NCI-H1092 (cell line): ENCODE measurements at regions not wholly inside any gene's neighbourhood (a gene's known extent, or its start where the extent isn't known, plus 50 kb on each side); places are given as distances from the start of the nearest gene placed in this dataset.
"Not testable (repeated sequence)": the region's sequence is repeated elsewhere in the genome, so short reads cannot be mapped to it uniquely, and the experiment has no call there.

ENCODE experiments used
- DNase-seq: peaks from one replicate; lab custom pipeline; 2025; lab: John Stamatoyannopoulos, UW

GRCh38 chr16:13463619-13464018, 456.3 kb upstream of the ERCC4 start:
- no peak for DNase-seq

GRCh38 chr16:13471036-13471435, 448.9 kb upstream of the ERCC4 start:
- DNase-seq = no peak

- DNase-seq = no peak
Measured at GRCh38 chr16:13478991-13479390, 441.0 kb upstream of the ERCC4 start.

DNA sequence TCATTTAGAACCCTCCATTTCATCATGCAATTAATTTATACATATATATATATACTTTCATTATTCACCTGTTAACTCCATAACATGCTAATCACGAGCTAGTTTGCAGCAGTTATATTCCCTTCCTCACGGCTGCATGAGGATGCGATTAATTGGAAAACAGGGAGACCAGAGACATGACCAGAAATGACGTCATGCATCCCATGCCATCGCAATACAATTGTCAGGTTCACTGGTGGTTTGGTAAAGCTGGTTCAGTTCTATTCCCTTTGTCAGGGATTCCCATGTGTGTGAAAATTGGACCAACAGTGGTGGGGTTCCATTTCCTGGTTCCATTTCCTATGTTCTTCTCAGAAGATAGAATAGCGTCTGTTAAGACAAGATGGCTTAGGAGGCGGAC, 440.4 kb upstream of the ERCC4 start:
- DNase-seq = no peak

DNA sequence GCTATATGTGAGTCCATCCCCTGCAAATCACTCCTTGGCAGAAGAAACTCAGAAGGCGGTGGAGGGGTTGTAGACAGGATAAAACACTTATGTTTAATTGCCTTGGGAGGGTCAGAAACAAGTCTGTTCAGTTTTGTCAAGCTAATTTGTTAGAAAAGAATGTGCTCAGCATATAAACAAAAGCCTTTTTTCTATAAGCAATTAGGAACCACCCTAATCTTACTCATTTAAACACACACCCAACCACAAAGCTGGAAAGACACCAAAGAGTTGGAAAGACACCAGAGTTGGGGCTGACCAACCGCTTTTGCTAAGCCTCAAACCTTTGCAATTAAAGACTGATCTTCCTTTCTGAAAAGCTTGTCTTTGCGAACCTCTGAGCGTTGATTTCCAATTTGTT, 439.2 kb upstream of the ERCC4 start:
- DNase-seq = no peak

- no peak for DNase-seq
Measured at GRCh38 chr16:13483121-13483520, 436.8 kb upstream of the ERCC4 start.

- not testable (repeated sequence) for DNase-seq
Measured at GRCh38 chr16:13489416-13489815, 430.5 kb upstream of the ERCC4 start.

DNA sequence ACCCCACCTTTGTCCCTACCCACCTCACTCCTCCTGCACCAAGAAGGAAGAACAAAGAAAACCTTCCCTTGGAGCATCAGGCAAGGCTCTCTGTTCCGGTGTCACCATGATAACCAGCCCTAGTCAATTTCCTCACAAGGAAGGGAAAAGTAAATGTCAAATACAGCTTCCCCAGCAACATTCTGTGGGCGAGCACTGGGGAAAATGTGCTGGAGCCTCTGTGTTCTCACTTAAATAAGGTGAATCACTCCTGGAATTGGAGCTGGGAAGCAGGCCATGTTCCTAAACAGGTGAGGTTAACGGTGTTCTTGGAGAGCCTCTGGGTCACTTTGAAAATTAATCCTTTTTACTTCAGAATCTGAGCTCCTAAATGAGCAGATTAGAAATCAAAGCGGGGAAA, 427.9 kb upstream of the ERCC4 start:
- no peak for DNase-seq

GRCh38 chr16:13503960-13504635, 415.9 kb upstream of the ERCC4 start:
- no peak for DNase-seq

- no peak for DNase-seq
Measured at GRCh38 chr16:13507530-13507929, 412.4 kb upstream of the ERCC4 start.

- DNase-seq = no peak
Measured at GRCh38 chr16:13510425-13511151, 409.4 kb upstream of the ERCC4 start.

- DNase-seq = peak; percentile 58
Measured at GRCh38 chr16:13517841-13518240, 402.1 kb upstream of the ERCC4 start.

GRCh38 chr16:13519871-13520270, 400.1 kb upstream of the ERCC4 start:
- no peak for DNase-seq

DNA sequence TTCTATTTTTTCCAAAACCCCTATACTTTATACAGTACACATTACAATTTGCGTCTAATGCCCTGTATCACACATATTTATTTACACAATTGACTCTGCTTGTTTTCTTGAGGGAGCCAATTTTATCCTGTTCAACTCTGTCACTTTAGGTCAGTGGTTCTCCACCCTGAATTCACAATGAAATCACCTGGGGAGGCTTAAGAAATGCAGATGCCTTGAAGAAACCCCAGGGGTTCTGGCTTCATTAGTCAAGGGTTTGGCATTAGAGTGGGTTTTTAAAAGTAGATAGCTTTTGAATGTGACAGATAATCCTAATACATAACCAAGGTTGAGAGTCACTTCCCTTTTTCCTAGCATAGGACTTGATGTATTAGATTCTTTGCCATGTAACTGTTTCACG, 398.6 kb upstream of the ERCC4 start:
- no peak for DNase-seq

DNA sequence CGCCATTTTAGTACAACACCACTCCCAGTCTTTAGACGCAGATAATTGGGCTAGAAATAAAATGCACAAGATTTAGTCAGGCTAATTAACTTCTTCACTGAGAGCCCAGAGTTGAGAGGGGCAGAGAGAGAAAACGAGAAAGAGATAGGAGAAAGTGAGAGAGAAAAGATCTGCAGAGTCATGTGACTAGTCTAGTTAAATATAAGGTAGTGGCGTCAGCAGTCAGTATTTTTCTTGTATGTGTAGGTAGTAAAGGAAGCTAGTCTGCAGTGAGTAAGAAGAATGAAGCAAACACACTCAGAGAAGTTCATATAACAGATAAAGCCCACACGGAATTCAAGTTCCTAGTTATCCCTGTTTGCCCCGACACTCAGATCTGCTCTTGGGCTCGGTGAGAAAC, 392.6 kb upstream of the ERCC4 start:
- no peak for DNase-seq

DNA sequence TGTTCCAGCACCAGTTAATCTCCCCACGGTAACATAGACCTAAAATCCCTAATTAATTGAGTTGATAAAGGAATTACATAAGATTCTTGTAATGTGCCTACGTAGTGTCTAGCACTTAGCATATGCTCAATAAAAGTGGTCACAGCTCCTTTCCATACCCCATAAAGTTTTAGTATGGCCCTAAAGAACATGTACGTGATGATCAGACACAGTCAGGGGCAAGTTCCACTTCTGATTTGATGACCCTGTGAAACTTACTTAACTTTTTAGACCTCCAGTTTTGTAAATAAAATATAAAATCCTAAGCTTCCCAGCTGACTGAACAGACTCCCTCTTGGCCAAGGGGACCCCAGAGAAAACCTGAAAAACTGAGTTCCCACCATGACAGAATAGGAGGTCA, 391.3 kb upstream of the ERCC4 start:
- no peak for DNase-seq

DNA sequence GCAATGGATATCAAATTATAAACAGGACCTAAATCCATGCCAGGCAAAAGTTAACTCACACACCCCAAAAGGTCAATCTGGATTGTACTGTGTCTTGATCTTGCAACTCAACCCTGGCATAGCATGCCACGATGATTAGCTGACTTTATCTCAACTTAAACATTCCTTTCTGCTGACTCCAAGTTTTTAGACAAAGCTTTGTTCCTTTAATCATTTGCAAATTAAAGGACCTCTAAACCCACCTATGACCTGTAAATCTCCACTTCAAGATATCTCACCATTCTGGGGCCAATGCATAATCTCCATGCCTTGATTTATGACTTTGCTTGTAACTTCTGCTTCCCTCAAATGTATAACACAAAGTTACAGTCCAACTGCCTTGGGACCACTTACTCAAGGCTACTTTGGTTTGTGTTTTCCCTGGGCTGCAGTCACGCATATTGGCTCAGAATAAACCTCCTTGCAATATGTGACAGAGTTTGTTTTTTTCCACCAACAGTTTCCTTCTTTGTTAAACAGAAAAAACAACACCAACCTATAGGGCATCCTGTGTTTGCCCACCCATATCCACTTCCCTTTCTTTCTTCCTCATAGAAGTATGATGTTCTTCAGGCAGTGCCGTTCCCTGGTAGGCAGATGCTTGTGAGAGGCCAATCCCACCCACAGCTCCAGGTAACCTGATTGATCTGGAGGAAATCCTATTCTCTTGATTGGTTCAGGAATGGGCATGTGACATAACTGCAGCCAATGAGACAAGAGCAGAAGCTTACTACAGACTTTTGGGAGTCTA, 390.6 kb upstream of the ERCC4 start:
- DNase-seq = no peak

GRCh38 chr16:13540771-13541170, 379.2 kb upstream of the ERCC4 start:
- no peak for DNase-seq

DNA sequence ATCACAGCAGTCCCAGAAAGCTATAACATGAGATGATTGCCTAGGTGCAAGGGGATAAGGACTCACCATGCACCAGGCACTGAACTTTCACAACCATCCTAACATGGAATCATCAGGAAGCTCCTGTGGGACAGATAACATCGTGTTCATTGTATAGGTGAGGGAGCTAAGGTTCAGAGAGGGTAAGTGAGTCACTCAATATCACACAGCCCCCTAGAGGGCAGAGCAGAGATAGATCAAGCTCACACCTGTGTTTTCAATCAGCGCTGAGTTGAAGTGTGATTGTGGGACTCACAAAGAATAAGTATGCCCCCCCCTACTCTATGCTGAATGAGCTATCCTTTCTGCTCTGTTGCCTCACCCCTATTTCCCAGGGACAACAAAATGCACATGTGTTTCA, 377.7 kb upstream of the ERCC4 start:
- no peak for DNase-seq

- no peak for DNase-seq
Measured at GRCh38 chr16:13543850-13544249, 376.1 kb upstream of the ERCC4 start.

DNA sequence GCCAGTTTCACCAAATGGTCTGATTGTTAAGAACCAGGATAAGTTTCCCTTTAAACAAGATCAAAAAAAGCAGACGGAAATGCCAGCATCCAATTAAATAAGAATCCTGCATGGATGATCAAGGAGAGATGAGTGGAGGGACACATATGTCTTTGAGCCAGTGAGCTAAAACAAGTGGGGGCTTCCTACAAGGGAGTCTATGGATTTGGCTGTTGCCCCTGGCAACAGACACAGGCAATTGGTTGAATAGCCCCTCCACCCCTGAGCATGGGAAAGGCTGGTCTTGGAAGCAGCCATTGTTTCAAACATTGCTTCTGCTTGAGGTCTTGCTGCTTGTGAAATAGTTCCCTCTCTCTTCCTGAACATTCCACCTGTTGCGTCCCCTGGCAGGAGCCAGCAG, 374.7 kb upstream of the ERCC4 start:
- DNase-seq = no peak

DNA sequence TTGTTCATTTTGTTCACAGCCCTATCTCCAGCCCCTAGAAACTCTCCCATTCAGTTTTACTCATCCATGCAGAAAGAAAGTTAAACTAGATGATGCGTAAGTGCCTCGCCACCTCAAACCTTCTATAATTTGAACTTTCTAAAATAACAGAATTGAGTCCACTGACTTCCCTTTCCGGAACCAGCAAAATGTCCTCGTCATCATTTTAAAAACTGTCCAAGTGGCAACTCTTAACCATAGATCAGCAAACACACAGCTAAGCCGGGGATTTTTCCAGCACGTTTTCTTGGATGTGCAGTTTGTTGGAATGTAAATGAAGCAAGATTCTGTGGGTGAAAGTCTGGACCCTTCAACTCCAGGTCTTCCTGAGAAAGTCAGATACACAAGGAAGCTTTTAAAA, 369.7 kb upstream of the ERCC4 start:
- DNase-seq = no peak
